ENCODE measurements at regions not wholly inside any gene's neighbourhood (a gene's known extent, or its start where the extent isn't known, plus 50 kb on each side); places are given as distances from the start of the nearest gene placed in this dataset.

DNA sequence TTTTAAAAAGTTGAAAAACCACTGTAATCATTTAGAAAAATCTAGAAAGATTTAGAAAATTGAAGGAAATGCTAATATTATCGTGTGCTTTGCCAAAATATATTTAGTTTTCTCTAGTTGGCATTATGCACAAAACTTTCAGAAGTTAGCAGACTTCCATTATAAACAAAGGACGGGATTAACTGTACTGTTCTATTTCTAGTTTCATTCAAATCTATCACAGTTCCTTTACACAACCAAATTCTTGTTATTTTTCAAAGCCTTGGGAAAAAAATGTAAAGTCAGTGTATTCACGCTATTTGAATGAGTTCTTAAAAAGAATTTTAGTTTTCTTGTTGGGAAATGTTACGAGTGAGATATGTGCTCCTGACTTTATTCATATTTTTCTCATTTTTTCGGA, 277.8 kb downstream of the LMO7 start:
- DNase-seq = no peak

DNA sequence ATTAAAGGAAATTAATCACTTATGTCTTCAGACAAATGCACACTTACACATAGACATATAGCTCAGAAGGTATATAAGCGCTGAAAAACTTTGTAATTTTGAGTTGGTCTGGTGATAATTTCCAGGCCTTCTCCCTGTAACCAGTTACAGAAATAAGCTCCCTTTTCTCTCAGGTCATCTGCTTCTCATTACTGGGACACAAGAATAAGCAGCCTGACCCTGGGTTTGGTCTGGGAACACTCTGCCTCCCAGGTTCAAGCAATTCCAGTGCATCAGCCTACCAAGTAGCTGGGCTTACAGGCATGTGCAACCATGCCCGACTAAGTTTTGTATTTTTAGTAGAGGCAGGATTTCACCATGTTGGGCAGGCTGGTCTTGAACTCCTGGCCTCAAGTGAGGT, 274.5 kb downstream of the LMO7 start:
- no peak for DNase-seq

All from activated T-cell treated with anti-CD3 and anti-CD28 coated beads, Interleukin-2, amount 50 U/mL, for 1 hour (primary cell).